Fibroblast of villous mesenchyme (primary cell): ENCODE measurements at regions not wholly inside any gene's neighbourhood (a gene's known extent, or its start where the extent isn't known, plus 50 kb on each side); places are given as distances from the start of the nearest gene placed in this dataset.

Experiments
- DNase-seq: peaks from one replicate; pipeline ENCODE4 v3.0.0-alpha.2; 2010; ENCODE audit warnings: low read depth
- H3K4me3 ChIP-seq: 2 replicates; pipeline ENCODE4 v1.5.1; 2011; ENCODE audit warnings: low read depth, mild to moderate bottlenecking, low read length
- TF ChIP-seq, protein P1 (sequence below): IDR thresholded peaks from 2 replicates; pipeline ENCODE4 v1.5.1; 2012; ENCODE audit warnings: low read depth, mild to moderate bottlenecking, low read length; ENCODE audit not compliant: insufficient read depth

DNA sequence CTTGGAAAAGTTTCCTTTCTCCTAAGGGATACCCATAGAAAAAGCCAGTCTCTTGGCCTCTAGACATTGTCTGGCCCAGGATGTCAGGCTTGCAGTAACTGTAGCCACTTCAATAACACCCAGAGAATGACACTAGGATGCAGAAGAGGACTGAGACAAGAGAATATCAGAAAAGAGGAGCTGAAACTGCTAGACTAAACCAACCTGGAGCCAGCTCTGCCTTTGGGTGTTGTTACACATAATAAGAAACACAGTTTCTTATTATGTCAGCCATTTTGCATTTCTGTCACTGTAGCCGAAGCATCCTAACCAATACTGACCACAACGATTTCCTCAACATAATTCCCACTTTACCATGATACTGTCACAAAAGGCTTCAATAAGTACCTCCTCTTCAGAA, 72.2 kb upstream of the RCN1 start:
- no peak for DNase-seq
- TF ChIP-seq, protein P1, sequence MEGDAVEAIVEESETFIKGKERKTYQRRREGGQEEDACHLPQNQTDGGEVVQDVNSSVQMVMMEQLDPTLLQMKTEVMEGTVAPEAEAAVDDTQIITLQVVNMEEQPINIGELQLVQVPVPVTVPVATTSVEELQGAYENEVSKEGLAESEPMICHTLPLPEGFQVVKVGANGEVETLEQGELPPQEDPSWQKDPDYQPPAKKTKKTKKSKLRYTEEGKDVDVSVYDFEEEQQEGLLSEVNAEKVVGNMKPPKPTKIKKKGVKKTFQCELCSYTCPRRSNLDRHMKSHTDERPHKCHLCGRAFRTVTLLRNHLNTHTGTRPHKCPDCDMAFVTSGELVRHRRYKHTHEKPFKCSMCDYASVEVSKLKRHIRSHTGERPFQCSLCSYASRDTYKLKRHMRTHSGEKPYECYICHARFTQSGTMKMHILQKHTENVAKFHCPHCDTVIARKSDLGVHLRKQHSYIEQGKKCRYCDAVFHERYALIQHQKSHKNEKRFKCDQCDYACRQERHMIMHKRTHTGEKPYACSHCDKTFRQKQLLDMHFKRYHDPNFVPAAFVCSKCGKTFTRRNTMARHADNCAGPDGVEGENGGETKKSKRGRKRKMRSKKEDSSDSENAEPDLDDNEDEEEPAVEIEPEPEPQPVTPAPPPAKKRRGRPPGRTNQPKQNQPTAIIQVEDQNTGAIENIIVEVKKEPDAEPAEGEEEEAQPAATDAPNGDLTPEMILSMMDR, result no peak
- no peak overlapping the region for H3K4me3 ChIP-seq

DNA sequence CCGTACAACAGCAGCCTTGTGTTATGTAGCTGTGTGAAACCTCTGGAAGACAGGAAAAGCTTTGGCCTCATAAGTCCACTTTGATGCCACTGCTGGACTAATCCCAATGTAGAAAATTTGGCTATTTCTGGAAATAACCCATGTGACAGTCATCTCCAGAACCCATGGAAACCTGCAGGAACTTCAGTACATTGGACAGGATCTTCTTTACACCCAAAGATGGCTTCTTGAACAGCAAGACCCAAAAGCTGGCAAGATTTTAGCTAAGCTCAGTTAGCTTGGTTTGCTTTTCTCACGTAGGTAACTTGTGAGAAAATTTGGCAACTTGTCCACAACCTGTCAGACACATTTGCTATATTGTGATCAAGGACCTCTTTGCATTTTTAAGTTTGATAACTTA, 74.8 kb upstream of the RCN1 start:
- TF ChIP-seq, protein P1, result no peak
- no peak overlapping the region for H3K4me3 ChIP-seq
- no peak for DNase-seq

DNA sequence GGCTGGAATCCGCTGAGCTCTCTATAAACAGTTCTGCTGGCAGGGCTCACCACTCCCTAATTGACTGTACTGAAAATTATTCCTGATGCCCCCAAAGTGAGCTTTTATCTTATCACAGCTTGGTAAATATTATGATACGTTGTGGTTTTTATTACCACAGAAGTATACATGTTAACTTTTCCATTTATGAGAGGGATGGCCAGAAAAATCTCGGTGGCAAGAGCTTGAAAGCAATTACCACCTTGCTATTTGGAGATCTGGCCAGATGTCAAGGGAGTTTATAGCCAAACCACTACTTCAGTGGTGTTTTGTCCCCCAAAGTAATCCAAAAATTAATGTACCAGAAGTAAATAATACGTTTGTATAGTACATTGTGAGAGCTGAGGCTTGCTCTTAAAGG, 75.4 kb upstream of the RCN1 start:
- TF ChIP-seq, protein P1, result no peak
- no peak overlapping the region for H3K4me3 ChIP-seq
- DNase-seq, result peak; percentile 26

DNA sequence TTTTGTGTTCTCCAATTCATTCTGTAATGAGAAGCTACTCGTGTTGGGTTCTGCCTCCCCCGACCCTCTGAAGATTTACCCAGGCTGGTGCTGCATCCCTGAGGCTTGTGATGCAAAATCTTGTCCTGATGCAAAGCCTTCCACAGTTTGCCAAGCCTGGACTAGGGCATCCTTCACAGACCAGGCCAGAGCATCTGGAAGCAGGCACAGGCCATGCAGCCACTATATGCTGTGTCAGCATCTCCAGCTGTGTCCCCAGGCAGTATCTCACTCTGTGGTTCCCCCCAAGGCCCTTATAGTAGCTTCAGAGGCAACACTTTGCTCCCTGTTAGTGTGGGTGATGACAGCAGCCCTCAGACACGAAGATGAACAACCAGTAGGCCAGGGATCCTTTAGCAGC, 77.3 kb upstream of the RCN1 start:
- H3K4me3 ChIP-seq, result no peak overlapping the region
- TF ChIP-seq, protein P1, result no peak
- no peak for DNase-seq

DNA sequence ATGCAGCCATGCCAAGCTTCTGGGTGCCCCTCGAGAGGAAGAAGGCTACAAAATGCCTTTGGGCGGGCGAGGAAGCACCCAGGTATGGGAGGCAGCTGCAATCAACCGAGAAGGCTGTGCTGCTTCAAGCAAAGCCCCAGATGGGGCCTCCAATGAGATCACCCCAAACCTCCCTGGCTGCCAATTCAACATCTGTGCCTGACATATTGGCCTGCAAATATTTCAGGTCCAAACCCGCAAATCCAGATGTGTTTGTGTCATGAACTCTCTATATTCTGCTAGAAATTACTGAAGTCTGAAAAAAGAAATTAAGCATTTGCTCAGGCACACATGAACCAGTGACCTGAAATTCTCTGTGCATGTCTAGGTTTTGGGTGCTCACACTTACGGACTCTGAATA, 78.8 kb upstream of the RCN1 start:
- no peak overlapping the region for H3K4me3 ChIP-seq
- no peak for DNase-seq
- TF ChIP-seq, protein P1, result no peak

DNA sequence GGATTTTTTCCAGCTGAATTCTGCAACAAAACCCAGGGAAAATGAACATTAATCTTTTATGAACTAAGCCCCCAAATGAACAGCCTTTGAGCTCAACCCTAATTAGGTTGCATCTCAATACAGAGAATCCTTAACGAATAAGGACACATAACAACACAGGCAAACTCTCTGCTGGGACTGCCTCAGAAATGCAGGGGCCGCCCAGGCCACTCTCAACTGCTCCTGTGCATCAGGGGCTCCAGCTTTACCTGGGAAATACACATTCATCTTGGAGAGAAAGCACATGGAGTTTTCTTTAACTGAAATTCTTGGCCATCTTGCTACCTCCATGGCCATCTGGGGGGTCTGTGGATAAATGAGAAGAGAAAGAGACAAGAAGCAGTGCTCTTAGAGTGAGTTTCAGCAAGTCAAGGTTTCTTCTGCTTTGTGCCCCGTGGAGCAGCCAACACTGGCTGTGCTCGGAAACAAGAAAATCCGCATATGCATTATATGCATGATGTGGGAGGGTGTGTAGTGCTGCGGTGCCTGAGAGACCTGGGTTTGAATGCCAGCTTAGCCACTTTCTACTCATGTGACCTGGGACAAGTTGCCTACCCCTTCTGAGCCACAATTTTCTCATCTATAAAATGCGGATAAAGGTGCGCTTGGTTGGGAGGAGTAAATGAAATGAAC, 81.9 kb upstream of the RCN1 start:
- no peak for DNase-seq
- TF ChIP-seq, protein P1, result no peak
- H3K4me3 ChIP-seq, result no peak overlapping the region

DNA sequence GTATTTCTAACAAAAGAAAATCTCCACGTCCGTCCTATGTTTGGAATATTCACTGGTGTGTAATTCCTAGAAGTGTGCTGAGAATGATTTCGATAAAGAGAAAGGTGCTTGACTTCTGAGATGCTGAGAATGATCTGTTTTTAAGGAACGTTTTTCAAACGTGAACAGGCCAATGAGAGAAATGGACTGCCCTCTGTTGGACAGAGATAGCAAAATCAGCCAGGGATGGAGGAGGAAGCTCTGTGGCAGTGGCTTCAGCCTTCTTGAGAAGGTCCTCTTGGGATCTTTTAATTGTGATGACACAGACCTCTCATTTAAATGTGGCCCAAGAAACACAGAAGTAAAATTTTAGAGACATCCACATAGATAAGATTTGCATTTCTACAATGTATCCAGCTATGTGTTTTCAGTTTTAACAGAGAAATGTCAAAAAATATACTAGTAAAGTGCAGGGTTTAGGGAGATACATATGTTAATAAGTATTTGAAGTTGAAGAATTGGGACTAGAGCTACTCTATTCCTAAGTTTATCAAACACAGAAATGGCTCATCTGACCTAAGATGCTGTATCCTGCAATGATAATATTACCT, 84.0 kb upstream of the RCN1 start:
- DNase-seq, result peak; percentile 41
- TF ChIP-seq, protein P1, result peak; percentile 72
- H3K4me3 ChIP-seq, result no peak overlapping the region
